GM21737 (cell line): ENCODE measurements at regions not wholly inside any gene's neighbourhood (a gene's known extent, or its start where the extent isn't known, plus 50 kb on each side); places are given as distances from the start of the nearest gene placed in this dataset.
"Not testable (repeated sequence)": the region's sequence is repeated elsewhere in the genome, so short reads cannot be mapped to it uniquely, and the experiment has no call there.

Source experiments
- ATAC-seq: cut with Tn5 transposase; IDR thresholded peaks from one replicate; pipeline ENCODE4 v1.9.1; 2021; ENCODE audit warnings: mild to moderate bottlenecking, moderate library complexity; ENCODE audit not compliant: unreplicated experiment

GRCh38 chr2:128503399-128504245 is 185.0 kb upstream of the HS6ST1 start:
- no peak for ATAC-seq

DNA sequence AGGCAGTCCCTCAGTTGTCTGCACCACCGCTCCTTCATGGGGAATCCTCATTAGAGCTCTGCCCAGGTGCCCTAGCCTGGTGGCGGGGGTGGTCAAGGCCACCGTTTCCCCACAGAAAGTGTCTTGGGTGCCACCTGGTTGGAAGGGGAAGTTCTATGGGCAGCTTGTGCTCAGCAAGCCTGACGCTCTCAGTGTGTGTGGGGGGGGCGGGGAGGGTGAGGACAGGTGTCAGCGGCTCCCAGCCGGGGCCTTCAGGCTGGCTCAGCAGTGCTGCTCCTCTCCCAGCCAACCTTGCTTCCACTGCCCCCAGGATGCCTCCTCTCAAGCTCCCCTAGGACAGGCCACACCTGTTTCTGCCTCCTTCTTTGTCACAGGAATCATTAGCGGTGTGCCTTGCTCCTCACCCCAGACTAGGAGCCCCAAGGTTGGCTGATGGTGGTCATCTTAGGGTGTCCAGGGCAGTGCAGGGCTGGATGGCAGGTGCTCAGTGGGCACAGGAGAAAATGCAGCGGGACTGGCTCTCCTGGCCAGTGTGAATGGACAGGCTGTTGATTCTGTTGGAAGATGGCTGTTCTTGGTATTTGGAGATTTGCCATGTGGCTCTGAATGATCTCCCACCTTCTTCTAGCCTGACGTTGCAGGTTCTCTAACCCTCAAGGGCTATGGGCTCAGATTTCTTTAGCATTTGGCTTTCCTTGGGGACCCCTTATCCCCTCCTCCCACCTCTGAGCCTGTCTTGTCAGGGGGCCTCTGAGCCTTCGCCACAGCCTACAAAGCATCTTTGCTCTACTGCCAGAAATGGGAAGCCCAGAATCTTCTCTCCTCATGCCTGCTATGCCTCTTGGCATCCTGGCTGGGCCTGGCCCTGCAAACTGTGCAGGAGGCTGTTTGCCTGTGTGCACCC is 185.8 kb upstream of the HS6ST1 start:
- ATAC-seq: no peak

DNA sequence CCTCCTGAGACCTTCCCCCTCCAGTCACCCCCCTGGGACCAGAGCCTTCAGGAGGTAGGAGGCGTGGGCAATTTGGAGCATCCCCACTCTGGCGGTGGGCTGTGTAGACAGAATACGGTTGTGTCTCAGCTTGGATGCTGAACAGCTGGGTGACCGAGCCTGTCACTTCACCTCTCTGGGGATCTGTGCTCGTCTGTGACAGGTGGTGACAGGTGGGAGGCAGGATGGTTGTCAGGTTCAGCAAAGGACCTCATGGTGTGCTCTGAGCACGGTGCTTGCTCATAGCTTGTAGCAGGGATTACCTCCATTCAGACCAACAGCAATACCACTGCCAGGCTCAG is 186.5 kb upstream of the HS6ST1 start:
- ATAC-seq: no peak

- no peak for ATAC-seq
Measured at GRCh38 chr2:128505575-128506526, 187.2 kb upstream of the HS6ST1 start.

DNA sequence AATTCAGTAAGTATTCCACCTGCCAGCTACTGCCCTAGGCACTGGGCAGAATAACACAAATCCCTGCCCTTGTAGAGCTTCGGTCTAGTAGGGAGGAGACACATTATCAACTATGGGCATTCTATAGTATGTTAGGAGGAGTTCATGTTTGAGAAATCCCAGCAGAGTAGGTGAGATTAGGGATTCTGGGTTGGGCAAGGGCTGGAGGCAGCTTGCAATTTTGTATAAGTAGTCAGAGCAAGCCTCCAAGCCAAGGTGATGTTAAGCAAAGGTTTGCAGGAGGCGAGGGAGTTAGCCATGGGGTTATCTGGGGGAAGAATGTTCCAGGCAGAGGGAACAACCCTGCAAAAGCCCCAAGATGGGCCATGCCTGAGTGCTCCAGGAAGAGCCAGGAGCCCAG is 187.9 kb upstream of the HS6ST1 start:
- no peak for ATAC-seq

- ATAC-seq: no peak
Measured at GRCh38 chr2:128510701-128511397, 192.2 kb upstream of the HS6ST1 start.

GRCh38 chr2:128511731-128512378 is 193.2 kb upstream of the HS6ST1 start:
- no peak for ATAC-seq

GRCh38 chr2:128512379-128513115 is 193.9 kb upstream of the HS6ST1 start:
- no peak for ATAC-seq

DNA sequence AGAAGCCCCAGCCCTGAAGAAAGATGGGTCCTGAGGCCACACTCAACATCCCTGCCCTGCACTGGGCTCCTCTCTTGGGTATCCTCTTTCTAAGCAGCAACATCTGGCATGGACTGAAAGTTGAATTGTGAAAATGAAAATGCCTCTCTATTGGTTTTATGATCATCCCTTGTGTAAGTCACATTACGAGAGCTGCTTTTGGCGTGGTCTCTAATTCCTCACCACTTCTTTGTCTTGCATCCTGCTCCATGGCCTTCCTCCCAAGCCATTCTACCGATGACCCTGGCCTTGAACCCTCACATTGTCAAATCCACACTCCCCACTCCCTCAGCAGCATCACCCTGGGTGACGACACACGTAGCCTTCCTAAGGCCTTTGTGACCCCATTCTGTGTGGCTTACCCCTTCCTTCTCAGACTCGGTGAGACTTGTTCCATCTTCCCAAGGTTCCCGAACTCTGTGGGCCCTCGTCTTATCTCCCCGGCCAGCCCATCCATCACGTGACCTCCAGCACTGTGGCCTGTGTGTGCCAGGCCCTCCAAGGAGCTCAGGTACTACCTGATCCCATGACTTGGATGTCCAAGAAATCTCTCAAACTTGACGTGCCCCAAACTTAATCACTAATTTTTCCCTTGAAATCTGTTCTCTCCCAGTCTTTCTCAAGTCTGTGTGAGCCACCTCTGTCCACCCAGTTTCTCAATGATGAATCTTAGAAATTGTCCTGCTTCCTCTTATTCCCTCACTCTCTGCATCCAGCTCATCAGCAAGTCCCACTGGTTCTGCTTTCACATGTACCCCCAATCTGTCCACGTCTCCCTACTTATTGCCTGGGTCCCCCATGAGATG is 194.7 kb upstream of the HS6ST1 start:
- no peak for ATAC-seq

- peak; percentile 83 for ATAC-seq
Measured at GRCh38 chr2:128513961-128514283, 195.3 kb upstream of the HS6ST1 start.

DNA sequence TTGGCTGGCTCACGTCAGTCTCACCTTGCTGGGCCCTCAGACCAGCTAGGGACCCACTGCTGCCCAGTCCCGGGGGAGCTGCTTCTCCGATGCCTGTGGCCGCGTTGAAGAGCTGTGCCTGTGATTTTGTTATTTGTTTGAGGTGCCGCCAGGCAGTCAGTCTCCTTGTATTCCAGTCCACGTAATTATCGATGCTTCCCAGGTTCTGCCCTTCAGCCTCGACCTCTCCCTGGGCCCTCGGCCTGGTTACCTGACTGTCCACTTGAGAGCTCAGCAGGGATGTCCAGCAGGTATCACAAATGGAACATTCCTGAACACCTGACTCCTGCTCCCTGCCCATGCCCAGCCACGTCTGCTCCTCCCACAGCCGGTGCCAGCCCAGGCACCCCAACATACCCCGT is 195.9 kb upstream of the HS6ST1 start:
- ATAC-seq: no peak

DNA sequence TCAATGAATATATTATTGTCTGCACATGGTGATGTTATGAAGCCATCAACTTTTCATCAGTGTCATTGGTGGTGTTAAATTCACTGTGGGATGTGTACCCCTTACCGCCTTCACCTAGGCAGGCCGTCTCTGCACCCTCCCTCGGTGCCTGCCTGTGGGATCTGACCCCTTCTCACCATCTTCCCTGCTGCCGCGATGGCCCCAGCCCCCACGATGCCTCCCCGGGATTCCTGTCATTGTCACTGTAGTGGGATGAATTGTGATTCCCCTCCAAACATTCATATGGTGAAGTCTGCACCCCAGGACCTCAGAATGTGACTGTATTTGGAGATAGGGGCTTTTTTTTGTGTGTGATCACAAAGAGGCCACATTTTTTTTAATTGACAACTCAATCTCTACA is 198.3 kb upstream of the HS6ST1 start:
- no peak for ATAC-seq

GRCh38 chr2:128519028-128519427 is 200.4 kb upstream of the HS6ST1 start:
- not testable (repeated sequence) for ATAC-seq

- ATAC-seq: no peak
Measured at GRCh38 chr2:128519517-128520215, 201.0 kb upstream of the HS6ST1 start.

DNA sequence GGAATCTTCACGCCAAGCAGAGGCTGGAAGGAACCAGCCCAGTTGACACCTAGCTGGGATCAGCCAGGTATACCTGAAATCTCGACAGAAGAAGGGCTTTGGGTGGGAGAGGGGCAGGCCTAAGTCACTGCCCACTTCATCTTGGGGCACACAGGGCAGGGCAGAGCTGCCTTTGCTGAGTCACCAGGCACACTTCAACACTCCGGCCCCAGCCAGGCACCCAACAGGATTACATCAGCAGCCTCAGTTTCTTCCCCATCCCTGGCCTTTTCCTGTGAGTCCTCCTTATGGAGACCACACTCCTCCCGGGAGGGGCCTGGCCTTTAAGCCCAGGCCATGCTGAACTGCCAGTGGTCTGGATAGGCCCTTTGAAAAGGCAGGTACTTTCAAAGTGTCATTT is 201.7 kb upstream of the HS6ST1 start:
- ATAC-seq: no peak

GRCh38 chr2:128520791-128521190 is 202.1 kb upstream of the HS6ST1 start:
- peak; percentile 88 for ATAC-seq

DNA sequence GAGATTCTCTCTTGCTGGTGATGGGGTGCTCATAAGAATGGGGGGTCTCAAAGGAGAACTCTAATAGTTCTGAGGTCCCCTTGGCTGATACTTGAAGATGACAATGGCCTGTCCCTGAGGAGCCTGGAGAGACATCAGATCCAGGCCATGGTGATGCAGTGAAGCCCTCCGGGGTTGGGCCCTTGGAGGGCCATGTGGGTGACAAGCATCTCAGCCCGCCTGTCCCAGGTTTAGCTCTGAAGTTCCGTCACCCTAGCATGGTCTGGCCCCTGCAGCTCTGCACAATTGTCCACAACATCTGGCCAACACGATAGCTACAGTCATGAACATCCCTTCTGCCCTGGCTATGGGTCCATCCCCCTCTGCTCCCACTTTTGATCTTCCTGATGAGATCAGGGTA is 202.8 kb upstream of the HS6ST1 start:
- ATAC-seq: no peak

DNA sequence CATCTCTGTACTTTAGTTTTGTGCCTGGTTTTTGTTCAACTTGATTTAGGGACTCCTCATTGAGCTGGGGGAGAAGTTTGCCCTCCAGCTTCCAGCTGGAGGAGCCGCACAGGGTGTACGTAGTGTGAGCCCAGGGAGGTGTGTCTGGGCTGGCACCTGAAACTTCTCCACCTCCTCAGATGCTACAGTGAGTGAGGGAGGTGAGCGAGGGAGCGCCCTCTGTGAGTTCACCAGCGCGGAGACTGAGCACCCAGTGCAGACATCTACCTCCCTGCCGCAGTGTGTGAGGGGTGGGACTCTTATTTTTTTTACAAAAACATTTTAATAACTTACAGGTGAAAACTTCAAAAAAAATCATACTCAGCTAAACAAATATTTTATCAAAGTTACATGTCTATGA is 204.2 kb upstream of the HS6ST1 start:
- no peak for ATAC-seq
